ENCODE measurements at regions not wholly inside any gene's neighbourhood (a gene's known extent, or its start where the extent isn't known, plus 50 kb on each side); places are given as distances from the start of the nearest gene placed in this dataset.
"Not testable (repeated sequence)": the region's sequence is repeated elsewhere in the genome, so short reads cannot be mapped to it uniquely, and the experiment has no call there.

GRCh38 chr20:19129976-19130612 lies 82.3 kb upstream of the SLC24A3 start:
- Histone ChIP-seq H3K36me3 (ENCODE audit: control insufficient read depth in 2 of 3, insufficient read depth in 3 of 3, low read length in 3 of 3) (no peaks in the 10 kb centered on the region), H3K4me3 (ENCODE audit: low read length) (no peak overlapping the region), H3K27ac (ENCODE audit: low read depth, low read length) (no peak overlapping the region), H3K9me3 (ENCODE audit: control insufficient read depth in 2 of 3, low read length in 3 of 3) (no peaks in the 10 kb centered on the region), H3K27me3 (ENCODE audit: control insufficient read depth in 2 of 2, insufficient read depth in 2 of 2, low read length in 2 of 2) (no peaks in the 10 kb centered on the region), H3K4me1 (ENCODE audit: control insufficient read depth in 2 of 2, insufficient read depth in 2 of 2, low read length in 2 of 2) (no peaks in the 10 kb centered on the region)
- ChIA-PET CTCF (no interaction called here), POLR2A (no interaction called here)
- intact Hi-C loops (cut with micrococcal nuclease), result no loop called here
- no peak overlapping the region for H3K4me3 Mint-ChIP-seq
- ATAC-seq (no peak), DNase-seq (no peak)
- H3K4me1 Mint-ChIP-seq, result no peaks in the 10 kb centered on the region
- H3K9me3 Mint-ChIP-seq, result peaks cover 0 to 7% (median 0%) of the 10 kb centered on the region in 11 donors
- no peak overlapping the region for H3K27ac Mint-ChIP-seq
- H3K27me3 Mint-ChIP-seq, result peaks cover 0 to 10% (median 0%) of the 10 kb centered on the region in 5 donors
- no peaks in the 10 kb centered on the region for H3K36me3 Mint-ChIP-seq

- Histone ChIP-seq H3K9me3 (ENCODE audit: control insufficient read depth in 2 of 3, low read length in 3 of 3) (no peaks in the 10 kb centered on the region), H3K27me3 (ENCODE audit: control insufficient read depth in 2 of 2, insufficient read depth in 2 of 2, low read length in 2 of 2) (no peaks in the 10 kb centered on the region), H3K36me3 (ENCODE audit: control insufficient read depth in 2 of 3, insufficient read depth in 3 of 3, low read length in 3 of 3) (no peaks in the 10 kb centered on the region), H3K4me3 (ENCODE audit: low read length) (no peak overlapping the region), H3K27ac (ENCODE audit: low read depth, low read length) (no peak overlapping the region), H3K4me1 (ENCODE audit: control insufficient read depth in 2 of 2, insufficient read depth in 2 of 2, low read length in 2 of 2) (no peaks in the 10 kb centered on the region)
- H3K9me3 Mint-ChIP-seq, result peaks cover 0 to 9% (median under 1%) of the 10 kb centered on the region in 11 donors
- H3K36me3 Mint-ChIP-seq, result no peaks in the 10 kb centered on the region
- POLR2A ChIA-PET, result no interaction called here
- H3K27me3 Mint-ChIP-seq, result peaks cover 0 to 10% (median under 1%) of the 10 kb centered on the region in 5 donors
- no peak overlapping the region for H3K4me3 Mint-ChIP-seq
- no peak overlapping the region for H3K27ac Mint-ChIP-seq
- ATAC-seq (no peak), DNase-seq (no peak)
- intact Hi-C loops (cut with micrococcal nuclease), result no loop called here
- H3K4me1 Mint-ChIP-seq, result no peaks in the 10 kb centered on the region
- CTCF ChIA-PET, result no interaction called here
Observed at GRCh38 chr20:19130613-19130984, 81.8 kb upstream of the SLC24A3 start.

- no peak for ATAC-seq
- Histone ChIP-seq H3K36me3 (ENCODE audit: control insufficient read depth in 2 of 3, insufficient read depth in 3 of 3, low read length in 3 of 3) (no peaks in the 10 kb centered on the region), H3K4me1 (ENCODE audit: control insufficient read depth in 2 of 2, insufficient read depth in 2 of 2, low read length in 2 of 2) (no peaks in the 10 kb centered on the region), H3K4me3 (ENCODE audit: low read length) (no peak overlapping the region), H3K9me3 (ENCODE audit: control insufficient read depth in 2 of 3, low read length in 3 of 3) (no peaks in the 10 kb centered on the region), H3K27me3 (ENCODE audit: control insufficient read depth in 2 of 2, insufficient read depth in 2 of 2, low read length in 2 of 2) (no peaks in the 10 kb centered on the region), H3K27ac (ENCODE audit: low read depth, low read length) (no peak overlapping the region)
- Mint-ChIP-seq H3K36me3 (no peaks in the 10 kb centered on the region), H3K27ac (no peak overlapping the region), H3K9me3 (peaks cover 6 to 34% (median 9%) of the 10 kb centered on the region in 11 donors), H3K27me3 (peaks cover 0 to 33% (median 11%) of the 10 kb centered on the region in 5 donors), H3K4me3 (no peak overlapping the region), H3K4me1 (no peaks in the 10 kb centered on the region)
- no peak for DNase-seq
- intact Hi-C loops (cut with micrococcal nuclease), result no loop called here
- POLR2A ChIA-PET, result no interaction called here
- CTCF ChIA-PET, result no interaction called here
Observed at GRCh38 chr20:19137641-19138040, 74.8 kb upstream of the SLC24A3 start.

GRCh38 chr20:19138758-19139157 lies 73.7 kb upstream of the SLC24A3 start:
- Mint-ChIP-seq H3K4me3 (peak overlapping the region in 1 of 10 donors; percentile 20), H3K27me3 (peaks cover 0 to 40% (median 11%) of the 10 kb centered on the region in 5 donors), H3K27ac (no peak overlapping the region), H3K36me3 (no peaks in the 10 kb centered on the region), H3K9me3 (peaks cover 4 to 34% (median 9%) of the 10 kb centered on the region in 11 donors), H3K4me1 (no peaks in the 10 kb centered on the region)
- Histone ChIP-seq H3K36me3 (ENCODE audit: control insufficient read depth in 2 of 3, insufficient read depth in 3 of 3, low read length in 3 of 3) (no peaks in the 10 kb centered on the region), H3K4me1 (ENCODE audit: control insufficient read depth in 2 of 2, insufficient read depth in 2 of 2, low read length in 2 of 2) (no peaks in the 10 kb centered on the region), H3K27ac (ENCODE audit: low read depth, low read length) (no peak overlapping the region), H3K9me3 (ENCODE audit: control insufficient read depth in 2 of 3, low read length in 3 of 3) (no peaks in the 10 kb centered on the region), H3K27me3 (ENCODE audit: control insufficient read depth in 2 of 2, insufficient read depth in 2 of 2, low read length in 2 of 2) (no peaks in the 10 kb centered on the region), H3K4me3 (ENCODE audit: low read length) (no peak overlapping the region)
- DNase-seq, result no peak
- ChIA-PET CTCF (no interaction called here), POLR2A (no interaction called here)
- intact Hi-C loops (cut with micrococcal nuclease), result no loop called here
- no peak for ATAC-seq

GRCh38 chr20:19139584-19139983 lies 72.9 kb upstream of the SLC24A3 start:
- H3K36me3 Mint-ChIP-seq; H3K4me3 Mint-ChIP-seq; intact Hi-C loops (cut with micrococcal nuclease); H3K4me1 Mint-ChIP-seq; H3K27ac ChIP-seq (ENCODE audit: low read depth, low read length); H3K27me3 ChIP-seq (ENCODE audit: control insufficient read depth in 2 of 2, insufficient read depth in 2 of 2, low read length in 2 of 2); H3K9me3 ChIP-seq (ENCODE audit: control insufficient read depth in 2 of 3, low read length in 3 of 3); DNase-seq; H3K27ac Mint-ChIP-seq; ATAC-seq; H3K4me1 ChIP-seq (ENCODE audit: control insufficient read depth in 2 of 2, insufficient read depth in 2 of 2, low read length in 2 of 2); H3K4me3 ChIP-seq (ENCODE audit: low read length); H3K36me3 ChIP-seq (ENCODE audit: control insufficient read depth in 2 of 3, insufficient read depth in 3 of 3, low read length in 3 of 3); CTCF ChIA-PET; POLR2A ChIA-PET: not testable (repeated sequence)
- Mint-ChIP-seq H3K27me3 (peaks cover 0 to 36% (median 11%) of the 10 kb centered on the region in 5 donors), H3K9me3 (peaks cover 2 to 34% (median 9%) of the 10 kb centered on the region in 11 donors)

- Mint-ChIP-seq H3K9me3 (peaks cover 0 to 27% (median 7%) of the 10 kb centered on the region in 11 donors), H3K4me3 (peak overlapping the region in 1 of 10 donors; percentile 22), H3K27ac (no peak overlapping the region), H3K4me1 (no peaks in the 10 kb centered on the region), H3K36me3 (no peaks in the 10 kb centered on the region), H3K27me3 (peaks cover 0 to 31% (median 0%) of the 10 kb centered on the region in 5 donors)
- H3K36me3 ChIP-seq (ENCODE audit: control insufficient read depth in 2 of 3, insufficient read depth in 3 of 3, low read length in 3 of 3), result no peaks in the 10 kb centered on the region
- ChIA-PET CTCF (no interaction called here), POLR2A (no interaction called here)
- ATAC-seq (no peak), DNase-seq (no peak)
- no peaks in the 10 kb centered on the region for H3K27me3 ChIP-seq (ENCODE audit: control insufficient read depth in 2 of 2, insufficient read depth in 2 of 2, low read length in 2 of 2)
- H3K4me3 ChIP-seq (ENCODE audit: low read length), result no peak overlapping the region
- no peaks in the 10 kb centered on the region for H3K4me1 ChIP-seq (ENCODE audit: control insufficient read depth in 2 of 2, insufficient read depth in 2 of 2, low read length in 2 of 2)
- no peak overlapping the region for H3K27ac ChIP-seq (ENCODE audit: low read depth, low read length)
- intact Hi-C loops (cut with micrococcal nuclease), result no loop called here
- H3K9me3 ChIP-seq (ENCODE audit: control insufficient read depth in 2 of 3, low read length in 3 of 3), result no peaks in the 10 kb centered on the region
Observed at GRCh38 chr20:19141998-19142397, 70.4 kb upstream of the SLC24A3 start.

- no peak overlapping the region for H3K27ac ChIP-seq (ENCODE audit: low read depth, low read length)
- no peaks in the 10 kb centered on the region for H3K9me3 ChIP-seq (ENCODE audit: control insufficient read depth in 2 of 3, low read length in 3 of 3)
- no peaks in the 10 kb centered on the region for H3K36me3 ChIP-seq (ENCODE audit: control insufficient read depth in 2 of 3, insufficient read depth in 3 of 3, low read length in 3 of 3)
- Mint-ChIP-seq H3K27me3 (peaks cover 0 to 36% (median 0%) of the 10 kb centered on the region in 5 donors), H3K27ac (no peak overlapping the region), H3K4me3 (no peak overlapping the region), H3K36me3 (no peaks in the 10 kb centered on the region), H3K4me1 (no peaks in the 10 kb centered on the region), H3K9me3 (peaks cover 0 to 11% (median 5%) of the 10 kb centered on the region in 11 donors)
- intact Hi-C loops (cut with micrococcal nuclease), result no loop called here
- no peaks in the 10 kb centered on the region for H3K27me3 ChIP-seq (ENCODE audit: control insufficient read depth in 2 of 2, insufficient read depth in 2 of 2, low read length in 2 of 2)
- no peak for ATAC-seq
- no peaks in the 10 kb centered on the region for H3K4me1 ChIP-seq (ENCODE audit: control insufficient read depth in 2 of 2, insufficient read depth in 2 of 2, low read length in 2 of 2)
- no peak for DNase-seq
- POLR2A ChIA-PET, result no interaction called here
- CTCF ChIA-PET, result no interaction called here
- no peak overlapping the region for H3K4me3 ChIP-seq (ENCODE audit: low read length)
Observed at GRCh38 chr20:19143890-19144289, 68.6 kb upstream of the SLC24A3 start.
